ENCODE measurements at regions not wholly inside any gene's neighbourhood (a gene's known extent, or its start where the extent isn't known, plus 50 kb on each side); places are given as distances from the start of the nearest gene placed in this dataset.

DNA sequence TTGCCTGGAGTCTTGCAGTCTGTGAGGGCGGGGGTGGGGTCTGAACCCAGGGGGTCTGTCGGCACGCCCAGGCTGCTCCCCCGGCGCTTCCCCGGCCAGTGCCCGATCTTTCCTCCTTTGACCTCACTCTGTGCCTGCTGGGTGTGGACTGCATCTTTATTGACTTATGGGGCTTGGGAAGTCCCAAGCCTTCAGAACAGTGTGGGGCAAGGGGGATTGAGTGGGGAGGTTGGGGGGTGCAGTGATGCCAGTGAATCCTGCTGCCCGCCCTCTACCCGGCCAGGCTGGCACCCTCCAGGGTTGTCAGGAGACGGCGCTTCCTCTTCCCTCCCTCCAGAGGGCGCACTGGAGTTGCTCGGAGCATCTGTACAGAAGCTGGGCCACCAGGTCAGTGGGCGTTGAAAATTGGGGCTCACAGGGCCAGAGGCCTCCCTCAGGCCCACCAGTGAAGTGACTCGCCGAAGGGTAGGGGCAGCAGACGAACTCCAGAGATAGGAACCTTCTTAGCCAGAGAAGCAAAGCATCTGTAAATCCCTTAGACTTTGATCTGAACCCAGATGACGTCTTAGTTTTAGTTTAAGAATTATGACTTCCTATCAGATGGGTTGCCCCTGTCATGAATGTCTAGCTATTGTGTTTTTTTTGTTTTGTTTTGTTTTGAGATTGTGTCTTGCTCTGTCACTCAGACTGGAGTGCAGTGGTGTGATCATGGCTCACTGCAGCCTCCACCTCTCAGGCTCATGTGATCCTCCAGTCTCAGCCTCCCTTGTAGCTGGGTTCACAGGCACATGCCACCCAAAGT lies 184.8 kb upstream of the CIBAR2 start:
- no peak for DNase-seq (ENCODE audit: low read depth)
- TF ChIP-seq, protein P1, sequence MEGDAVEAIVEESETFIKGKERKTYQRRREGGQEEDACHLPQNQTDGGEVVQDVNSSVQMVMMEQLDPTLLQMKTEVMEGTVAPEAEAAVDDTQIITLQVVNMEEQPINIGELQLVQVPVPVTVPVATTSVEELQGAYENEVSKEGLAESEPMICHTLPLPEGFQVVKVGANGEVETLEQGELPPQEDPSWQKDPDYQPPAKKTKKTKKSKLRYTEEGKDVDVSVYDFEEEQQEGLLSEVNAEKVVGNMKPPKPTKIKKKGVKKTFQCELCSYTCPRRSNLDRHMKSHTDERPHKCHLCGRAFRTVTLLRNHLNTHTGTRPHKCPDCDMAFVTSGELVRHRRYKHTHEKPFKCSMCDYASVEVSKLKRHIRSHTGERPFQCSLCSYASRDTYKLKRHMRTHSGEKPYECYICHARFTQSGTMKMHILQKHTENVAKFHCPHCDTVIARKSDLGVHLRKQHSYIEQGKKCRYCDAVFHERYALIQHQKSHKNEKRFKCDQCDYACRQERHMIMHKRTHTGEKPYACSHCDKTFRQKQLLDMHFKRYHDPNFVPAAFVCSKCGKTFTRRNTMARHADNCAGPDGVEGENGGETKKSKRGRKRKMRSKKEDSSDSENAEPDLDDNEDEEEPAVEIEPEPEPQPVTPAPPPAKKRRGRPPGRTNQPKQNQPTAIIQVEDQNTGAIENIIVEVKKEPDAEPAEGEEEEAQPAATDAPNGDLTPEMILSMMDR (conservative IDR thresholded peaks at IDR 0.05; ENCODE audit: low read depth, low read length): peak; percentile 84
- H3K4me3 ChIP-seq (ENCODE audit: low read length): no peak overlapping the region

- no peak overlapping the region for H3K4me3 ChIP-seq (ENCODE audit: low read length)
- TF ChIP-seq, protein P1 (conservative IDR thresholded peaks at IDR 0.05; ENCODE audit: low read depth, low read length): no peak
- DNase-seq (ENCODE audit: low read depth): no peak
These were observed 185.6 kb upstream of the CIBAR2 start for GRCh38 chr16:85297881-85298280.

DNA sequence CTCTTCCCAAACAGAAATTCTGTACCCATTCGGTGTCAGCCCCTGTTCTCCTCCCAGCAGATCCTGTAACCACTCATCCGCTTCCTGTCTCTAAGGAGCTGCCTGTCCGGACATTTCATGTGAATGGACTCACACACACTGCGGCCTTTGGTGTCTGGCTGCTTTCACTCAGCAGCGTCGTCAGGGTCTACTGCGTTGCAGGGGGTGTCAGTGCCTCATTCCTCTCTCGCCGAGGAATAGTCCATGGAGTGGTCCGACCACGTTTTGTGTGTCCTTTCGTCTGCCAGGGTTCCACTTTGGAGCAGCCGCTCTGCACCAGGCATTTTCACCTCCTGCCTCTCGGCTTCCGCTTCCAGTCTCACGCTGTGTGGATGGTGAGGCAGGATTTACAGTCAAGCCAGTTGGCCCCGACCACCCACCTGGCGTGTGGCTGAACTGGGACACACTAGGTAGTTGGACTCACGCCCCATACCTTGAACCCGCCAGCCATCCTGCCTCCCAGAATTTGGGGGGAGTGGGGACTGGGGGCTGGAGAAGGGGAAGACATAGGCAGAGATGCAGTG lies 188.2 kb upstream of the CIBAR2 start:
- TF ChIP-seq, protein P1 (conservative IDR thresholded peaks at IDR 0.05; ENCODE audit: low read depth, low read length): no peak
- no peak for DNase-seq (ENCODE audit: low read depth)

DNA sequence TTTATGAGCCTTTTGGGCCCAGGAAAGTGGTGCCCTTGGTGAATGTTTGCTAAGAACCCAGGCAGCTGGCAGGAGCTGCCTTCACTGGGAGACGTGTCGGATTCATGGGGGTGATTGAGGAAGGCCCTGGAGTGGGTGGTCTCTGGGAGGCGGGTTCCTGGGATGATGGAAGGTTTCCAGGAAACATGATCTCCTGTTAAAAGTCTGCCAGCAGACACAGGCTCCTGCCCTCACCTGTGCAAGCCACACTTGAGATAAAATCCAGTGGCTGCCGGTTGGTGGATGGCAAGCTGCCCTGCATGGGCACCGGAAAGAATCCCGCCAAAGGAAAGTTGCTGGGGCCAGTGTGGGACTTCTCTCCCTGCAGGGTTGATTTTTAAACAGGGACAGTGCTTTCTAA lies 189.0 kb upstream of the CIBAR2 start:
- TF ChIP-seq, protein P1 (conservative IDR thresholded peaks at IDR 0.05; ENCODE audit: low read depth, low read length): no peak
- H3K4me3 ChIP-seq (ENCODE audit: low read length): no peak overlapping the region
- no peak for DNase-seq (ENCODE audit: low read depth)

More for the DNA sequence above, 188.2 kb upstream of the CIBAR2 start:
- no peak overlapping the region for H3K4me3 ChIP-seq (ENCODE audit: low read length)

DNA sequence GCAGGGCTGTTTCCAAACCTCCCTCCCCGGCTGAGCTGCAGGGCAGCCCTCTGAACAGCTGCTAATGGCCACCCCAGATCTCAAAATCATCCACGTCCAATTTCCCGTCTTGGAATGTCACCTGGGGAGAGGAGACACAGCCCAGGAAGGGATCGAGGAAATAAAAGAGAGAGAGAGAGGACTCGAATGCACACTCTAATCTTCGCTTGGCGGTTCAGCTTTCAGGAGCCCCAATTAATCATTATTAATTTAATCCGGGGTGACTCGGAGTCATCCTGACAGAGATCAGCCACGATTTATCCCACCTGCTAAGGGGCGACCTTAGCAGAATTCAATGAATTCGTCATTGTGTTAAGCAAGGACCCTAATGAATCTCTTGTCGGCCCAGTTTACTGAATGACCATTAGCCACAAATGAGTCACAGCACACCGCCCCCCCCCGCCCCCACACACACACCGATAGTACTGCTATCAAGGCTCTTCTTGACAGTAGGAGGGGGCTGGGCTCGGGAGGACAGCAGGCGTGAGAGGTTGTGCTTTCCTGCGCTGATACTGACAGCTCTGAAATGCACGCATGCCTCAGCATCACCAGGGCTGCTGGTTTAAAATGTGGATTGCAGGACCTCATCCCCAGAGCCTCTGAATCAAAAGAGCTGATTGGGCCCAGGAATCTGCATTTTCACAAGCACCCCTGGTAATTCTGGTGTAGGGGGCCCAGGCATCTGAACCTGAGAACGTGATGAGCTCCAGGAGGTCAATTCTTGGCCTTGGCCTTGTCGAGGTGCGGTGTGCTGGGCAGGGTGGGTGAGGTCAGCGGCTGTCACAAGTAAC lies 190.0 kb upstream of the CIBAR2 start:
- DNase-seq (ENCODE audit: low read depth): no peak
- H3K4me3 ChIP-seq (ENCODE audit: low read length): no peak overlapping the region
- TF ChIP-seq, protein P1 (conservative IDR thresholded peaks at IDR 0.05; ENCODE audit: low read depth, low read length): no peak

- DNase-seq (ENCODE audit: low read depth): no peak
- H3K4me3 ChIP-seq (ENCODE audit: low read length): no peak overlapping the region
- TF ChIP-seq, protein P1 (conservative IDR thresholded peaks at IDR 0.05; ENCODE audit: low read depth, low read length): no peak
These were observed 190.6 kb upstream of the CIBAR2 start for GRCh38 chr16:85302848-85303353.
